Suppressor macrophage (primary cell): ENCODE measurements at regions not wholly inside any gene's neighbourhood (a gene's known extent, or its start where the extent isn't known, plus 50 kb on each side); places are given as distances from the start of the nearest gene placed in this dataset.

Experiments
- DNase-seq, 4 experiments: peaks; one replicate each; pipeline ENCODE4 v3.0.0-alpha.2; 2020 to 2022

- no peak for DNase-seq
These were observed 264.4 kb upstream of the SIX2 start for GRCh38 chr2:45273412-45274249.

GRCh38 chr2:45272549-45273265, 263.5 kb upstream of the SIX2 start:
- DNase-seq = no peak

GRCh38 chr2:45269149-45269793, 260.0 kb upstream of the SIX2 start:
- DNase-seq = no peak

GRCh38 chr2:45268631-45269030, 259.4 kb upstream of the SIX2 start:
- no peak for DNase-seq

GRCh38 chr2:45267062-45267792, 258.0 kb upstream of the SIX2 start:
- DNase-seq = no peak

DNA sequence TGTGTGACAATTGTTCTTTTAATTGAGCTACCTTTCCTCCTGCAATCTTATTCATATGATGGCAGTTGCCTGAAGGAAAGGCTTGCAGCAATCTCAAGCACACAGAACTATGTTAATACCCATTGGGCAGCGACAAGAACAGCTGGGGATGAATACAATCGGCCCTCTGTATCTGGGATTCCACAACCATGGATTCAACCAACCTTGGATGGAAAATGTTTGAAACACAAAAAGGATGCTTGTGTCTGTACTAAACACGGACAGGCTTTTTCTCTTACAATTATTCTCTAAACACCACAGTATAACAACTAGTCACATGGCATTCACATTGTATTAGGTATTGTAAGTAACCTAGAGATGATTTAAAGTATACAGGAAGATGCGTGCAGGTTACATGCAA, 256.1 kb upstream of the SIX2 start:
- no peak for DNase-seq

DNA sequence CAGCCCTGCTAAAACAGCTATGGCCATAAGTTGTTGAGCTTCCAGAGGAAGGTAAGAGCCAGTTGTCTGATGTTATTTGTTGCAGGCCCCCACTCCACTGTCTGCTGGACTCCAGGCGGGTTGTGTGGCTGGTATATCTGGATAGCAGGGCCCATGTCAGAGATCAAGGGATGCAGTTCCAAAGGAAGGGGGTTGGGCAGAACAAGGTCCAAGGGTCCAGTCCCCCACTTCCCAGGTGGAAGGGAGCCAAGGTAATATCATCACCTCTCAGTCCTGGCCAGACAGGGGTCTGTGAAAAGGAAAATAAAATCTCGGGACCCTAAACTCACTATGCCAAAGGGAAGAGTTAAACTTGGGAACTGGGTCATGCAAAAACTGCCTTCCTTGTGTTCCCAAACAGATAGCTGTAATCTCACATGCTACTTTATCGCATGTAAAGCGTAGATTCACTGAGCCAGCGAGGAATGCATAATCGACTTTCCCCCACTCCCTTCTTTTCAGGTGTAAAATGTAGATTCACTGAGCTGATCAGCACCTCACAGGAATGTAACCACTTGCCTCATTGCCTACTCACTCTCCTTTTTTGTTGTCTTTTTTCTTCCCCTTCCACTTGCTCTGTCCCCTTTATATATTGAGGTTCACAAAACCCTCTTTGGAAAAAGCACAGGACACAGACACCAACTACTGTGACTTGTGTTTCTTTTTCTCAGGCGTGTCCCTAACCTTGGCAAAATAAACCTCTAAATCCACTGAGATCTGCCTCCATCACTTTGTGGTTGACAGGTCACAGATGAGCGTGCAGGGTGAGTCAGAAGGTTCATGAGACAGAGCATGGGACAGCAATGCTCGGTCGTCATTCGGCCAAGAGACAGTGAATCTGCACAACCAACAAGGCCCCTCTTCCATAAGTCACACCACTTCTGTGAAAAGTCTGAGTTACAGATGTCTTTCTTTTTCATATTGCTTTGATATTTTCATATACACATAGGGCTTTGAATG, 255.3 kb upstream of the SIX2 start:
- no peak for DNase-seq

- DNase-seq = peak in 2 of 4 experiments; percentile 10 to 11
These were observed 253.9 kb upstream of the SIX2 start for GRCh38 chr2:45263147-45263546.

DNA sequence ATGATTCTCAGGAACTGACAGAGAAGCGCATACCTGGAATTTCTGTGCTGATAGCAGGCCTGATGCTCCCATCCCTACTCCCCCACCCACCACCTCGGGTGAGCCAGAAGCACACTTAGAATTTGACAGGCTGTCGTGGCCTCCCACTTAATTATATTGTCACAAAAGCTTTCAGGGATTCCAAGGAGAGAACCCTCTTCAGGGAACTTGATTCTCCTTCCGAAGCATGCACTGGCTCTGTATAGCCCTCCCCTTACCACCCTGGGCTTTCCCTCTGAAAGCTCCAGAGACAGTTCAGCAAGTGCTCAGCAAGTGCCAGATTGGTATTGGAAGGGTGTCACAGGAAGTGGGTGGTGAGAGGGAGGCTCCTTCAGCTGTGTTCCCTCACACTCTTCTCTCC, 252.5 kb upstream of the SIX2 start:
- DNase-seq = no peak

DNA sequence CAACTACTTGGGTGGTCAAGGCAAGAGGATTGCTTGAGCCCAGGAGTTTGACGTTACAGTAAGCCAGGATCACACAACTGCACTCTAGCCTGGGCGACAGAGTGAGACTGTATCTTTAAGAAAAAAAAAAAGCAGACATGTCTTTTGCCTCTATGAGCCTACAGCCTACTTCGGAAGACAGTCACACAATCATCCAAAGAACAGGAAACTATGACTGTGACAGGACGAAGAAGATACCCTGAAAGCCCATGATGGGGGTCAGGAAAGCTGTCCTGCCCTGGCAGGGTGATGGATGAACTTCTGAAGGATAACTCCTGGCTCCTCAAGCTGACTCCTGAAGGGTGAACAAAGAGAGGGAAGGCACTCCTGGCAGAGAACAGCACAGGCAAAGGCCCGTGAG, 251.7 kb upstream of the SIX2 start:
- no peak for DNase-seq

GRCh38 chr2:45259547-45260160, 250.4 kb upstream of the SIX2 start:
- no peak for DNase-seq

DNA sequence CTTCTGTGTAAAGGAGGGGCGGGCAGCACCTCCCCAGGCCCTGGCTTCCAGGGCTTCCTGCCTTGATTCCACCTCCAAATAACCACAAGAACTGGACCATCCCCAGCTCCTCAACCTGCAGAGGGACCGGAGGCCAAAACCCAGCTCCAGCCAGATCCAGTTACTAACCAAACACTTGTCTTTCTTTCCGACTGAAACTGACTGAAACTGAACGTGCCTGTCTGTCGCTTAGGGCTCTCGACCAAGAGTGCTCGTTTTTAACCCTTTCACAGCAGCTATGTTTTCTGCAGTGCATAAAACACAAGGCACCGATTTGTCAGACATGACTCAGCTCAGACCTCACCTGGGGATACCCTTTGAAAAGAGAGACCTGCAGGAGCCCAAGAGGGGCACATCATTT, 249.9 kb upstream of the SIX2 start:
- DNase-seq = no peak

GRCh38 chr2:45258311-45258710, 249.1 kb upstream of the SIX2 start:
- peak in 2 of 4 experiments; percentile 12 to 14 for DNase-seq

DNA sequence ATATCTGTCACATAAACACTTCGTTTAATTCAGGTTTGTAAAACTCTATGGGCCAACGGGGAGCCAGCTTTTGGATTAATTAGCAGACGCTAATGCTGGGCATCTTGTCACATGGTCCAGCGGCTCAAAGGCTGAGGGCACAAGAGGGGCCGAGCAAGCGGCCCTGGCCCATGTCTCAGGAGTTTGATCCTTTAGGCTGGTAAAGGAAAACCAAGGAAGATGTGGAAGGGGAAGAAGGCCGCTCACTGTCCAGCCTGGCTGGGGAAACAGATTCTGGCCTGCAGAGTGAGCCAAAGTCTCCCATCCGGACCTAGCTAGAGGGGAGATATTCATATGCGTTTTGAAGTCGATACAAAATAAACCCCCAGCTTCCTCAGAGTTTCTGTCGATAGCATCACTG, 248.6 kb upstream of the SIX2 start:
- DNase-seq = no peak

- no peak for DNase-seq
These were observed 247.8 kb upstream of the SIX2 start for GRCh38 chr2:45256867-45257641.

DNA sequence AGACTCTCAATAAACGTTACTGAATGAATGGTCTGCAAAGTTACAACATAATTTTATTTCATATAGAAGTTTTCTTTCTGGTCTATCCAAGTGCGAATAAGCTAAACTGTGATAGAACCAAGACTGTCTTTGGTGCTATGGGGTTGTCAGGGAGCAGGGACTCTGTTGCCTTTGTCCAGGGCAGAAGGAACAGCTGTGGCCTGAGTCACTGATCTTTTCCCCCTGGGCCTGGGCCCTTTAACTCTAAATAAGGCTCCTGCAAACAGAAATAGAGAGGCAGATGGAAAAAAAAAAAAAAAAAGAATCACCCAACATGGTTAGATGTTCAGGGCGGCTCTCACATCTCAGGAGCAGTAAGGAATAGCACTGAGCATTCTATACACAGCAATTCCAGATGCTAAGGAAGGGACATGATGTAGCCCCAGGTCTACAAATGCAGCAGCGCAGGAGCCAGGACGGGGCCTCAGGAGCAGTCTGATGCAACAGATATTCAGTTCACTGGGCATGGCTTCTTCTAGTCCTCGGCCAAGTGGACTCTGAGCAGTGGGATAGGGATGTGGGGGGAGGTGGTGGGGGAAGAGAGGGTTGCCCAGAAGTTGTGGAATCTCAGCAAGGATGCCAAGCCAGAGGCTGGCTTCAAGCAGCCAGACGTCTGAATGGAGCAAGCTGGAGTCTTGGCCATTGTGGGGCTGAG, 247.1 kb upstream of the SIX2 start:
- DNase-seq = no peak

DNA sequence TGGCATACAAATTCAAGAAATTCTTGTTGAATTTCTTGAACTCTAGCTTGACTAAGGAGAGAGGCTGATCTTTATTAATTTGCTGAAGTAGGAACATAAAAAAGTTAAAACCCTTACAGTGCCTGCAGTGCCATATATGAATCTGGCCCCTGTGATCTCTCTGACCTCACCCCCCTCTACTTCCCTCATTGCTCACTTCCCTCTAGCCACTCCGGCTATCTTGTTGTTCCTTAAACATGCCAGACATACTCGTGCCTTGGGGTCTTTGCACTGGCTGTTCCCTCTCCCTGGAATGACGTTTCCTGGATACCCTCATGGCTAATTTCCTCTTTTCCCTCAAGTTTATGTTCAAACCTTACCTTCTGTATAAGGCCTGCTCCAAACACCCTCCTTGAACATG, 246.3 kb upstream of the SIX2 start:
- peak; percentile 70 to 80 (median 76) for DNase-seq

GRCh38 chr2:45254025-45254424, 244.8 kb upstream of the SIX2 start:
- DNase-seq = no peak

DNA sequence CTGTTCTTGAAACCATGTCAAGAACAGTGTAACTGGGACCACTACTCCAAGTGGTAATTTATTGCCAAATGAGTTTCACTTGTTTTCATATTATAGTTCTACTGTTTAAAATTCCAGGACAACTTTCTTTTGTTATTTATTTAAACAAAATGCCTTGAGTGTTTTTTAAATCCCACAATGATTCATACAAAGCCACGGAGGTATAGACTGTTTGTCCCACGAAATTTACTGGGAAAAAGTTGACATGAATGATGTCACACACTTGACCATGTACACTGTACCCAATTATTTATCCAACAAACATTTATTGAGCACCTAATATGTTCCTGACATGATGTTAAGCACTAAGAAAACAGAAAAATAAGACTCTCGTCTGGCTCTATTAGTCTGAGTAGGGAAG, 243.9 kb upstream of the SIX2 start:
- DNase-seq = no peak

DNA sequence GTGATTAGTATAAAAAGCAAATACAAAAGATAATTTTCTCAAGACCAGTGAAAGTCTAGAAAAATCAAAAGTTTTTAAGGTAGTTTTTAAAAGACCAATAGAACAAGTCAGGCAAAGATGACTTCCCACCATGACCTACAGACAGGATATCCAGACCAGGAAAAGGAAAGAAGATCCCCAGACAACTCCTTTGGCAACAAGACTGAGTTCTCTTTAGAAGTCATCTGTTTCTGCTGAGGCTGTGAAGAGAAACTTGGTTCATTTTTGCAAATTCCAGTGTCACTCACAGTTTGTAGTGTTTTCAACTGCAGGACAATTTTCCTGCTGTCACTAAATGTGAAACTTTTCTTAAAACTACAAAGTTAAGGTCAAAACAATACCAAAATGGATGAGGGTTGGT, 240.9 kb upstream of the SIX2 start:
- no peak for DNase-seq
